ENCODE measurements at regions not wholly inside any gene's neighbourhood (a gene's known extent, or its start where the extent isn't known, plus 50 kb on each side); places are given as distances from the start of the nearest gene placed in this dataset.

GRCh38 chr5:108637134-108637533, 110.6 kb upstream of the FER start:
- H3K9me3 ChIP-seq (ENCODE audit: control insufficient read depth, low read length): no peaks in the 10 kb centered on the region
- no peak overlapping the region for H3K4me3 ChIP-seq (ENCODE audit: low read length in 2 of 2)
- intact Hi-C loops (cut with DNase I): no loop called here
- no peaks in the 10 kb centered on the region for H3K36me3 ChIP-seq (ENCODE audit: control insufficient read depth in 1 of 2, insufficient read depth in 2 of 2, low read length in 1 of 2)
- DNase-seq (no peak), ATAC-seq (ENCODE audit: low FRiP score) (no peak)
- no peak overlapping the region for H3K27ac ChIP-seq (ENCODE audit: low read depth in 1 of 2, low read length in 2 of 2)
- H3K4me1 ChIP-seq (ENCODE audit: control insufficient read depth in 1 of 2, insufficient read depth in 2 of 2, low read length in 2 of 2): peaks cover 1 to 5% of the 10 kb centered on the region in 2 donors
- H3K27me3 ChIP-seq (ENCODE audit: control insufficient read depth in 1 of 2, insufficient read depth in 2 of 2, low read length in 1 of 2): no peaks in the 10 kb centered on the region
- 91 to 96% methylated on average over 1 of the region's 1 CpG for WGBS, 2 donors

GRCh38 chr5:108636135-108636853, 111.4 kb upstream of the FER start:
- 84 to 86% methylated on average over 3 of the region's 3 CpGs for WGBS, 2 donors
- ATAC-seq (ENCODE audit: low FRiP score) (no peak), DNase-seq (no peak)
- intact Hi-C loops (cut with DNase I): no loop called here
- Histone ChIP-seq H3K27me3 (ENCODE audit: control insufficient read depth in 1 of 2, insufficient read depth in 2 of 2, low read length in 1 of 2) (no peaks in the 10 kb centered on the region), H3K4me3 (ENCODE audit: low read length in 2 of 2) (no peak overlapping the region), H3K36me3 (ENCODE audit: control insufficient read depth in 1 of 2, insufficient read depth in 2 of 2, low read length in 1 of 2) (no peaks in the 10 kb centered on the region), H3K27ac (ENCODE audit: low read depth in 1 of 2, low read length in 2 of 2) (no peak overlapping the region), H3K9me3 (ENCODE audit: control insufficient read depth, low read length) (no peaks in the 10 kb centered on the region), H3K4me1 (ENCODE audit: control insufficient read depth in 1 of 2, insufficient read depth in 2 of 2, low read length in 2 of 2) (peaks cover 1 to 5% of the 10 kb centered on the region in 2 donors)

GRCh38 chr5:108634617-108635288, 112.9 kb upstream of the FER start:
- no peaks in the 10 kb centered on the region for H3K9me3 ChIP-seq (ENCODE audit: control insufficient read depth, low read length)

GRCh38 chr5:108634010-108634616, 113.6 kb upstream of the FER start:
- no peak overlapping the region for H3K4me3 ChIP-seq (ENCODE audit: low read length in 2 of 2)
- no peaks in the 10 kb centered on the region for H3K27me3 ChIP-seq (ENCODE audit: control insufficient read depth in 1 of 2, insufficient read depth in 2 of 2, low read length in 1 of 2)
- no peak overlapping the region for H3K27ac ChIP-seq (ENCODE audit: low read depth in 1 of 2, low read length in 2 of 2)
- no peaks in the 10 kb centered on the region for H3K9me3 ChIP-seq (ENCODE audit: control insufficient read depth, low read length)
- H3K36me3 ChIP-seq (ENCODE audit: control insufficient read depth in 1 of 2, insufficient read depth in 2 of 2, low read length in 1 of 2): no peaks in the 10 kb centered on the region
- no peak for DNase-seq
- no peak for ATAC-seq (ENCODE audit: low FRiP score)
- peaks cover 1 to 5% of the 10 kb centered on the region in 2 donors for H3K4me1 ChIP-seq (ENCODE audit: control insufficient read depth in 1 of 2, insufficient read depth in 2 of 2, low read length in 2 of 2)
- intact Hi-C loops (cut with DNase I): no loop called here

More at GRCh38 chr5:108634617-108635288, 112.9 kb upstream of the FER start:
- Histone ChIP-seq H3K4me3 (ENCODE audit: low read length in 2 of 2) (no peak overlapping the region), H3K36me3 (ENCODE audit: control insufficient read depth in 1 of 2, insufficient read depth in 2 of 2, low read length in 1 of 2) (no peaks in the 10 kb centered on the region), H3K27me3 (ENCODE audit: control insufficient read depth in 1 of 2, insufficient read depth in 2 of 2, low read length in 1 of 2) (no peaks in the 10 kb centered on the region), H3K4me1 (ENCODE audit: control insufficient read depth in 1 of 2, insufficient read depth in 2 of 2, low read length in 2 of 2) (peaks cover 1 to 5% of the 10 kb centered on the region in 2 donors), H3K27ac (ENCODE audit: low read depth in 1 of 2, low read length in 2 of 2) (no peak overlapping the region)
- WGBS, 2 donors: 3 to 11% methylated on average over 1 of the region's 1 CpG
- DNase-seq: no peak
- intact Hi-C loops (cut with DNase I): no loop called here
- no peak for ATAC-seq (ENCODE audit: low FRiP score)

GRCh38 chr5:108629779-108630528, 117.7 kb upstream of the FER start:
- Histone ChIP-seq H3K36me3 (ENCODE audit: control insufficient read depth in 1 of 2, insufficient read depth in 2 of 2, low read length in 1 of 2) (no peaks in the 10 kb centered on the region), H3K27me3 (ENCODE audit: control insufficient read depth in 1 of 2, insufficient read depth in 2 of 2, low read length in 1 of 2) (no peaks in the 10 kb centered on the region), H3K9me3 (ENCODE audit: control insufficient read depth, low read length) (no peaks in the 10 kb centered on the region), H3K4me3 (ENCODE audit: low read length in 2 of 2) (no peak overlapping the region), H3K27ac (ENCODE audit: low read depth in 1 of 2, low read length in 2 of 2) (no peak overlapping the region), H3K4me1 (ENCODE audit: control insufficient read depth in 1 of 2, insufficient read depth in 2 of 2, low read length in 2 of 2) (peaks cover 1 to 5% of the 10 kb centered on the region in 2 donors)
- DNase-seq (no peak), ATAC-seq (ENCODE audit: low FRiP score) (no peak)
- WGBS, 2 donors: 89 to 92% methylated on average over 2 of the region's 2 CpGs
- intact Hi-C loops (cut with DNase I): no loop called here

- DNase-seq: no peak
- WGBS, 2 donors: 96 to 98% methylated on average over 2 of the region's 2 CpGs
Observed at GRCh38 chr5:108625654-108626053, 122.0 kb upstream of the FER start.

GRCh38 chr5:108623826-108624225, 123.9 kb upstream of the FER start:
- intact Hi-C loops (cut with DNase I): no loop called here
- Histone ChIP-seq H3K27me3 (ENCODE audit: control insufficient read depth in 1 of 2, insufficient read depth in 2 of 2, low read length in 1 of 2) (no peaks in the 10 kb centered on the region), H3K4me3 (ENCODE audit: low read length in 2 of 2) (no peak overlapping the region), H3K4me1 (ENCODE audit: control insufficient read depth in 1 of 2, insufficient read depth in 2 of 2, low read length in 2 of 2) (no peaks in the 10 kb centered on the region), H3K9me3 (ENCODE audit: control insufficient read depth, low read length) (no peaks in the 10 kb centered on the region), H3K36me3 (ENCODE audit: control insufficient read depth in 1 of 2, insufficient read depth in 2 of 2, low read length in 1 of 2) (no peaks in the 10 kb centered on the region), H3K27ac (ENCODE audit: low read depth in 1 of 2, low read length in 2 of 2) (no peak overlapping the region)
- DNase-seq (no peak), ATAC-seq (ENCODE audit: low FRiP score) (no peak)

More at GRCh38 chr5:108625654-108626053, 122.0 kb upstream of the FER start:
- H3K4me3 ChIP-seq (ENCODE audit: low read length in 2 of 2): no peak overlapping the region
- no peaks in the 10 kb centered on the region for H3K4me1 ChIP-seq (ENCODE audit: control insufficient read depth in 1 of 2, insufficient read depth in 2 of 2, low read length in 2 of 2)
- intact Hi-C loops (cut with DNase I): no loop called here
- no peaks in the 10 kb centered on the region for H3K36me3 ChIP-seq (ENCODE audit: control insufficient read depth in 1 of 2, insufficient read depth in 2 of 2, low read length in 1 of 2)
- no peaks in the 10 kb centered on the region for H3K9me3 ChIP-seq (ENCODE audit: control insufficient read depth, low read length)
- no peaks in the 10 kb centered on the region for H3K27me3 ChIP-seq (ENCODE audit: control insufficient read depth in 1 of 2, insufficient read depth in 2 of 2, low read length in 1 of 2)
- H3K27ac ChIP-seq (ENCODE audit: low read depth in 1 of 2, low read length in 2 of 2): no peak overlapping the region
- no peak for ATAC-seq (ENCODE audit: low FRiP score)

- ATAC-seq (ENCODE audit: low FRiP score) (no peak), DNase-seq (no peak)
- H3K27me3 ChIP-seq (ENCODE audit: control insufficient read depth in 1 of 2, insufficient read depth in 2 of 2, low read length in 1 of 2): no peaks in the 10 kb centered on the region
- no peaks in the 10 kb centered on the region for H3K4me1 ChIP-seq (ENCODE audit: control insufficient read depth in 1 of 2, insufficient read depth in 2 of 2, low read length in 2 of 2)
- no peak overlapping the region for H3K4me3 ChIP-seq (ENCODE audit: low read length in 2 of 2)
- no peaks in the 10 kb centered on the region for H3K36me3 ChIP-seq (ENCODE audit: control insufficient read depth in 1 of 2, insufficient read depth in 2 of 2, low read length in 1 of 2)
- H3K27ac ChIP-seq (ENCODE audit: low read depth in 1 of 2, low read length in 2 of 2): no peak overlapping the region
- H3K9me3 ChIP-seq (ENCODE audit: control insufficient read depth, low read length): no peaks in the 10 kb centered on the region
- 74 to 77% methylated on average over 6 of the region's 6 CpGs for WGBS, 2 donors
- intact Hi-C loops (cut with DNase I): no loop called here
Observed at GRCh38 chr5:108620516-108620915, 127.2 kb upstream of the FER start.
